Neural progenitor cell (in vitro differentiated cells): ENCODE measurements at regions not wholly inside any gene's neighbourhood (a gene's known extent, or its start where the extent isn't known, plus 50 kb on each side); places are given as distances from the start of the nearest gene placed in this dataset.

ENCODE experiments used
- DNase-seq: peaks from one replicate; pipeline ENCODE4 v3.0.0-alpha.2; 2016; ENCODE audit warnings: low spot score
- H2AFZ ChIP-seq: fragments of 200-600 bp; sonication (generic); replicated peaks from 2 replicates; pipeline ENCODE4 v1.6.1; 2016; ENCODE audit warnings: antibody characterized with exemption
- H3F3A ChIP-seq: fragments of 200-600 bp; sonication (generic); 2 replicates; pipeline ENCODE4 v1.6.1; 2016; ENCODE audit warnings: antibody characterized with exemption, low read depth
- H3K27ac ChIP-seq: fragments of 200-600 bp; sonication (generic); 2 replicates; pipeline ENCODE4 v1.5.1; 2016; ENCODE audit warnings: mild to moderate bottlenecking
- H3K27me3 ChIP-seq: fragments of 200-600 bp; sonication (generic); 2 replicates; pipeline ENCODE4 v1.6.1; 2016; ENCODE audit warnings: mild to moderate bottlenecking, moderate library complexity
- H3K36me3 ChIP-seq: fragments of 200-600 bp; sonication (generic); 2 replicates; pipeline ENCODE4 v1.5.1; 2016
- H3K4me1 ChIP-seq: fragments of 200-600 bp; sonication (generic); 2 replicates; pipeline ENCODE4 v1.6.1; 2016; ENCODE audit warnings: mixed run types
- H3K4me2 ChIP-seq: fragments of 200-600 bp; sonication (generic); 2 replicates; pipeline ENCODE4 v1.6.1; 2016
- H3K4me3 ChIP-seq: fragments of 200-600 bp; sonication (generic); 2 replicates; pipeline ENCODE4 v1.5.1; 2016
- H3K79me2 ChIP-seq: fragments of 200-600 bp; sonication (generic); 2 replicates; pipeline ENCODE4 v1.6.1; 2016; ENCODE audit warnings: low read depth
- H3K9ac ChIP-seq: fragments of 200-600 bp; sonication (generic); 2 replicates; pipeline ENCODE4 v1.6.1; 2016
- H3K9me3 ChIP-seq: fragments of 200-600 bp; sonication (generic); 2 replicates; pipeline ENCODE4 v1.5.1; 2016; ENCODE audit warnings: low read depth
- H4K20me1 ChIP-seq: fragments of 200-600 bp; sonication (generic); 2 replicates; pipeline ENCODE4 v1.6.1; 2016; ENCODE audit warnings: low read depth
- H3K27ac Mint-ChIP-seq: 3 replicates; pipeline ENCODE4 v1.8.0; 2021; ENCODE audit warnings: mixed read lengths
- H3K27me3 Mint-ChIP-seq: 2 replicates; pipeline ENCODE4 v1.8.0; 2022; ENCODE audit warnings: low read depth, mild to moderate bottlenecking, inconsistent platforms, moderate library complexity, mixed read lengths; ENCODE audit not compliant: insufficient read depth
- H3K36me3 Mint-ChIP-seq: 3 replicates; pipeline ENCODE4 v1.8.0; 2021; ENCODE audit warnings: mixed read lengths
- H3K4me1 Mint-ChIP-seq: 3 replicates; pipeline ENCODE4 v1.8.0; 2021; ENCODE audit warnings: mixed read lengths
- H3K4me3 Mint-ChIP-seq: 3 replicates; pipeline ENCODE4 v1.8.0; 2021; ENCODE audit warnings: mild to moderate bottlenecking, moderate library complexity, mixed read lengths
- H3K9me3 Mint-ChIP-seq: 3 replicates; pipeline ENCODE4 v1.8.0; 2020; ENCODE audit warnings: mixed read lengths
- EZH2 ChIP-seq: fragments of 200-600 bp; sonication (generic); IDR thresholded peaks from 2 replicates; pipeline ENCODE4 v1.6.1; 2017; ENCODE audit warnings: antibody characterized with exemption, mild to moderate bottlenecking, moderate library complexity
- EZH2phosphoT487 ChIP-seq: fragments of 200-600 bp; sonication (generic); IDR thresholded peaks from 2 replicates; pipeline ENCODE4 v1.6.1; 2017; ENCODE audit warnings: antibody characterized with exemption
- TF ChIP-seq, protein P1 (sequence below): fragments of 200-600 bp; sonication (generic); IDR thresholded peaks from 2 replicates; pipeline ENCODE4 v1.5.1; 2017; ENCODE audit warnings: antibody characterized with exemption, mild to moderate bottlenecking

DNA sequence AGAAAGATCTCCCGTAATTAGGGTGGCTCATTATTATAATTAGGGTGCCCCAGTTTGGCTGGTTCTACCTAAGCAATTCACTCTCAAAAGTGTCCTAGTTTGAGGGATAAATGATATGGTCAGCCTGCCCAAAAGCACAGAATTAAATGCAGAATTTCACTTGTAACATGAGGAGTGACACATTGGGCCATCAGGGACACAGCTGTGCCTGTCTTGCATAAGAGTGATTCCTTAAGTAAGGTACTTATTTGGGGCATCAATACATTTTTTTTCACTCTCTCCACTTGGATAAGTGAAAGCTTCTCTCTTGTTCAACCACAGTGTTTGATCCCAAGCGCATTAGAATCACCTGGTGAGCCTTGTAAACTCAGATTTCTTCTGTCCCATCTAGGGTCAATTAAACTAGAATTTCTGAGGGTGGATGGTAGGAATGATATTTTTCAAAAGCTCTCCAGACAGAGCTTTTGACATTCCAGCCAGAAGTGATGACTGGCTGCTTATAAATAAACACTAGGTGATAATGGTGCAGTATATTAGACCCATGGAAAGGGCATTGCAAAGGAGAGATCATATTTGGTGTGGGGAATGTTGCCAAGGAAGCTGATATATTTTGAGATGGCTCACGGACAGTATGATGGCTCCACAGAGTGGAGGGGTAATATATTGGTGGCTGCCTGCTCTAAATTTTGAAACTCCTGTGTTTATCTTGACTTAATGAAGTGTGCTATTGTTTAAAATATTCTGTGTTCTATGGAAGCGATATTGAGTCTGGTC, 458.1 kb upstream of the RASGRP1 start:
- Mint-ChIP-seq H3K27ac (no peak overlapping the region), H3K4me3 (no peak overlapping the region), H3K4me1 (no peaks in the 10 kb centered on the region), H3K36me3 (no peaks in the 10 kb centered on the region), H3K27me3 (peaks cover 4% of the 10 kb centered on the region), H3K9me3 (no peaks in the 10 kb centered on the region)
- Histone ChIP-seq H3K9ac (no peak overlapping the region), H4K20me1 (no peaks in the 10 kb centered on the region), H3F3A (no peaks in the 10 kb centered on the region), H3K27me3 (no peaks in the 10 kb centered on the region), H3K36me3 (no peaks in the 10 kb centered on the region), H2AFZ (no peak overlapping the region), H3K4me1 (peaks cover 6% of the 10 kb centered on the region), H3K79me2 (no peaks in the 10 kb centered on the region), H3K9me3 (no peaks in the 10 kb centered on the region), H3K27ac (no peak overlapping the region), H3K4me2 (no peak overlapping the region), H3K4me3 (no peak overlapping the region)
- TF ChIP-seq, protein P1, sequence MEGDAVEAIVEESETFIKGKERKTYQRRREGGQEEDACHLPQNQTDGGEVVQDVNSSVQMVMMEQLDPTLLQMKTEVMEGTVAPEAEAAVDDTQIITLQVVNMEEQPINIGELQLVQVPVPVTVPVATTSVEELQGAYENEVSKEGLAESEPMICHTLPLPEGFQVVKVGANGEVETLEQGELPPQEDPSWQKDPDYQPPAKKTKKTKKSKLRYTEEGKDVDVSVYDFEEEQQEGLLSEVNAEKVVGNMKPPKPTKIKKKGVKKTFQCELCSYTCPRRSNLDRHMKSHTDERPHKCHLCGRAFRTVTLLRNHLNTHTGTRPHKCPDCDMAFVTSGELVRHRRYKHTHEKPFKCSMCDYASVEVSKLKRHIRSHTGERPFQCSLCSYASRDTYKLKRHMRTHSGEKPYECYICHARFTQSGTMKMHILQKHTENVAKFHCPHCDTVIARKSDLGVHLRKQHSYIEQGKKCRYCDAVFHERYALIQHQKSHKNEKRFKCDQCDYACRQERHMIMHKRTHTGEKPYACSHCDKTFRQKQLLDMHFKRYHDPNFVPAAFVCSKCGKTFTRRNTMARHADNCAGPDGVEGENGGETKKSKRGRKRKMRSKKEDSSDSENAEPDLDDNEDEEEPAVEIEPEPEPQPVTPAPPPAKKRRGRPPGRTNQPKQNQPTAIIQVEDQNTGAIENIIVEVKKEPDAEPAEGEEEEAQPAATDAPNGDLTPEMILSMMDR: no peak
- TF ChIP-seq EZH2: no peak
- TF ChIP-seq EZH2phosphoT487: no peak
- DNase-seq: no peak

GRCh38 chr15:39025321-39025720, 460.7 kb upstream of the RASGRP1 start:
- no peak overlapping the region for H2AFZ ChIP-seq

DNA sequence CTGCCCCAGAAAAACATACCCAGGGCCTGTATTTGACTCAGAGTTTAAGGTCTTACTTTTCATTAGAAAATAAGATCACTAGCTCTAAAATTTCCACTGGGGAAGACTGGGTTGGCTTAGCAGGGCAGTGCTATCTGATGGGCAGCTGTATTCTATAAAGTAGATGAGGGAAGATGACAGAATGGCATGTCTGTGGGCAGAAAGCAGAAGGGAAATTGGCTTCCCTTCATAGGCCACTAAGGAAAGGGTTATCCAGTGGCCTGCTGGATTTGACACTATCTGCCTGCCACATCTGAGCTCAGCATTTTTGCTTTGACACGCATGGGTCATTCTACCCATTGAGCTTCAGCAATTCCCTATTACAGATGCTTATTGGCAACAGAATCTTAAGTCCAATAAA, 461.3 kb upstream of the RASGRP1 start:
- Histone ChIP-seq H2AFZ (no peak overlapping the region), H3K4me1 (no peaks in the 10 kb centered on the region)
- no peaks in the 10 kb centered on the region for H3K36me3 Mint-ChIP-seq

More at GRCh38 chr15:39025321-39025720, 460.7 kb upstream of the RASGRP1 start:
- Histone ChIP-seq H3K36me3 (no peaks in the 10 kb centered on the region), H3K4me2 (no peak overlapping the region), H3F3A (no peaks in the 10 kb centered on the region), H3K9ac (no peak overlapping the region), H3K4me3 (no peak overlapping the region), H3K9me3 (no peaks in the 10 kb centered on the region), H3K27me3 (no peaks in the 10 kb centered on the region), H3K79me2 (no peaks in the 10 kb centered on the region), H4K20me1 (no peaks in the 10 kb centered on the region), H3K4me1 (no peaks in the 10 kb centered on the region), H3K27ac (no peak overlapping the region)
- H3K9me3 Mint-ChIP-seq: no peaks in the 10 kb centered on the region
- H3K27ac Mint-ChIP-seq: no peak overlapping the region
- DNase-seq: no peak
- H3K4me3 Mint-ChIP-seq: no peak overlapping the region
- H3K36me3 Mint-ChIP-seq: no peaks in the 10 kb centered on the region
- H3K4me1 Mint-ChIP-seq: peaks cover 2% of the 10 kb centered on the region
- H3K27me3 Mint-ChIP-seq: peaks cover 2% of the 10 kb centered on the region
- TF ChIP-seq, protein P1: no peak
- TF ChIP-seq EZH2phosphoT487: no peak
- no peak for TF ChIP-seq EZH2

More for the DNA sequence above, 461.3 kb upstream of the RASGRP1 start:
- H3K4me3 ChIP-seq: no peak overlapping the region
- no peak overlapping the region for H3K9ac ChIP-seq
- H3K4me2 ChIP-seq: no peak overlapping the region
- no peak for DNase-seq
- Mint-ChIP-seq H3K27me3 (no peaks in the 10 kb centered on the region), H3K4me3 (no peak overlapping the region), H3K9me3 (no peaks in the 10 kb centered on the region), H3K4me1 (peaks cover 2% of the 10 kb centered on the region), H3K27ac (no peak overlapping the region)
- no peak for TF ChIP-seq EZH2
- TF ChIP-seq, protein P1: no peak
- TF ChIP-seq EZH2phosphoT487: no peak
- H3F3A ChIP-seq: no peaks in the 10 kb centered on the region
- H3K79me2 ChIP-seq: no peaks in the 10 kb centered on the region
- H4K20me1 ChIP-seq: no peaks in the 10 kb centered on the region
- H3K27me3 ChIP-seq: no peaks in the 10 kb centered on the region
- no peaks in the 10 kb centered on the region for H3K9me3 ChIP-seq
- no peaks in the 10 kb centered on the region for H3K36me3 ChIP-seq
- H3K27ac ChIP-seq: no peak overlapping the region
